H1 (cell line): ENCODE measurements at regions not wholly inside any gene's neighbourhood (a gene's known extent, or its start where the extent isn't known, plus 50 kb on each side); places are given as distances from the start of the nearest gene placed in this dataset.

Experiments
- RXRA ChIP-seq: IDR thresholded peaks from 2 replicates; pipeline ENCODE4 v1.6.1; 2011; ENCODE audit warnings: low read depth, mild to moderate bottlenecking, low read length, moderate library complexity; ENCODE audit not compliant: insufficient read depth
- TF ChIP-seq, protein P1 (sequence below): fragments of 300-600 bp; sonication (generic); IDR thresholded peaks from 2 replicates; pipeline ENCODE4 v1.7.1; 2012; ENCODE audit warnings: low read length, moderate library complexity, mild to moderate bottlenecking, inconsistent platforms; ENCODE audit not compliant: insufficient replicate concordance

DNA sequence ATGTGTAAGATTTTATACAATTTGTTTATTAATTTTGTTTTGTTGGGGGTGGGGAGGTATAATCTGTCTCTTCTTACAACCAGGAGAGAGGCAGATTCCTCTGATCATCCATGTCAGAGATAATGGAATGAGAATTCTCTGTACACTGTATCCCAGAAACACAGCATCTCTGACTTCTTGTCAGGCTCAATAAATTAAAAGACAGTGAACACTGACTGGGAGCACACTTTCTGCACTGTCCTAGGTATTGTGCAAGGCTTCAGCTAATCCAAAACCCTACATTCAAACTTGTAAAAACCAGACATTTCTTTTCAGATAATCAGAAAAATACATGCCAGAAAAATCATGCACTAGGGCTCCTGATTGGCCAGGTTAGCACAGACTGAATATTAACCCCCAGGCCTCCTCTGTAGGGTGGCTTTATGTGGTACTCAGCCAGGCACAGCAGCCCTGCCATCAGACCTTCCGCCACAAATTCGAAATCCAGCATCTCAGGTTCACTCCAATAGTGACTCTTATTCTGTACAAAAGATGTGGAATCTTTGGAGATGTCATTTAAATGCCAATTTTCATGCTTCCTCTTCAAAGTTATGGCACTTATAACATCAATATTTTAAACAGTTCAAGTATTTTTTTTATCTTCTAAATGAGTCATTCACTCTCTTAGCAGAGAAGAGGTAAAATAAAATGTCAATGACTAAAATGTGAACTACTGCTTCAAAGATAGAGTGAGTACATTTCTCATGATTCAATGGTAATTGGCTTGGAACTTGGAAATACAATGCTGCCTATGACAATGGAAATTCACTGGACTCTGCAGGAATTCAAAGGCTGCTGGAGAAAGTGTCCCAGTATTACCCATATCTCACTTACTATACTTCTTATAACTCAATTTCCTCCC lies 211.5 kb downstream of the KLF12 start (continued):
- TF ChIP-seq, protein P1, sequence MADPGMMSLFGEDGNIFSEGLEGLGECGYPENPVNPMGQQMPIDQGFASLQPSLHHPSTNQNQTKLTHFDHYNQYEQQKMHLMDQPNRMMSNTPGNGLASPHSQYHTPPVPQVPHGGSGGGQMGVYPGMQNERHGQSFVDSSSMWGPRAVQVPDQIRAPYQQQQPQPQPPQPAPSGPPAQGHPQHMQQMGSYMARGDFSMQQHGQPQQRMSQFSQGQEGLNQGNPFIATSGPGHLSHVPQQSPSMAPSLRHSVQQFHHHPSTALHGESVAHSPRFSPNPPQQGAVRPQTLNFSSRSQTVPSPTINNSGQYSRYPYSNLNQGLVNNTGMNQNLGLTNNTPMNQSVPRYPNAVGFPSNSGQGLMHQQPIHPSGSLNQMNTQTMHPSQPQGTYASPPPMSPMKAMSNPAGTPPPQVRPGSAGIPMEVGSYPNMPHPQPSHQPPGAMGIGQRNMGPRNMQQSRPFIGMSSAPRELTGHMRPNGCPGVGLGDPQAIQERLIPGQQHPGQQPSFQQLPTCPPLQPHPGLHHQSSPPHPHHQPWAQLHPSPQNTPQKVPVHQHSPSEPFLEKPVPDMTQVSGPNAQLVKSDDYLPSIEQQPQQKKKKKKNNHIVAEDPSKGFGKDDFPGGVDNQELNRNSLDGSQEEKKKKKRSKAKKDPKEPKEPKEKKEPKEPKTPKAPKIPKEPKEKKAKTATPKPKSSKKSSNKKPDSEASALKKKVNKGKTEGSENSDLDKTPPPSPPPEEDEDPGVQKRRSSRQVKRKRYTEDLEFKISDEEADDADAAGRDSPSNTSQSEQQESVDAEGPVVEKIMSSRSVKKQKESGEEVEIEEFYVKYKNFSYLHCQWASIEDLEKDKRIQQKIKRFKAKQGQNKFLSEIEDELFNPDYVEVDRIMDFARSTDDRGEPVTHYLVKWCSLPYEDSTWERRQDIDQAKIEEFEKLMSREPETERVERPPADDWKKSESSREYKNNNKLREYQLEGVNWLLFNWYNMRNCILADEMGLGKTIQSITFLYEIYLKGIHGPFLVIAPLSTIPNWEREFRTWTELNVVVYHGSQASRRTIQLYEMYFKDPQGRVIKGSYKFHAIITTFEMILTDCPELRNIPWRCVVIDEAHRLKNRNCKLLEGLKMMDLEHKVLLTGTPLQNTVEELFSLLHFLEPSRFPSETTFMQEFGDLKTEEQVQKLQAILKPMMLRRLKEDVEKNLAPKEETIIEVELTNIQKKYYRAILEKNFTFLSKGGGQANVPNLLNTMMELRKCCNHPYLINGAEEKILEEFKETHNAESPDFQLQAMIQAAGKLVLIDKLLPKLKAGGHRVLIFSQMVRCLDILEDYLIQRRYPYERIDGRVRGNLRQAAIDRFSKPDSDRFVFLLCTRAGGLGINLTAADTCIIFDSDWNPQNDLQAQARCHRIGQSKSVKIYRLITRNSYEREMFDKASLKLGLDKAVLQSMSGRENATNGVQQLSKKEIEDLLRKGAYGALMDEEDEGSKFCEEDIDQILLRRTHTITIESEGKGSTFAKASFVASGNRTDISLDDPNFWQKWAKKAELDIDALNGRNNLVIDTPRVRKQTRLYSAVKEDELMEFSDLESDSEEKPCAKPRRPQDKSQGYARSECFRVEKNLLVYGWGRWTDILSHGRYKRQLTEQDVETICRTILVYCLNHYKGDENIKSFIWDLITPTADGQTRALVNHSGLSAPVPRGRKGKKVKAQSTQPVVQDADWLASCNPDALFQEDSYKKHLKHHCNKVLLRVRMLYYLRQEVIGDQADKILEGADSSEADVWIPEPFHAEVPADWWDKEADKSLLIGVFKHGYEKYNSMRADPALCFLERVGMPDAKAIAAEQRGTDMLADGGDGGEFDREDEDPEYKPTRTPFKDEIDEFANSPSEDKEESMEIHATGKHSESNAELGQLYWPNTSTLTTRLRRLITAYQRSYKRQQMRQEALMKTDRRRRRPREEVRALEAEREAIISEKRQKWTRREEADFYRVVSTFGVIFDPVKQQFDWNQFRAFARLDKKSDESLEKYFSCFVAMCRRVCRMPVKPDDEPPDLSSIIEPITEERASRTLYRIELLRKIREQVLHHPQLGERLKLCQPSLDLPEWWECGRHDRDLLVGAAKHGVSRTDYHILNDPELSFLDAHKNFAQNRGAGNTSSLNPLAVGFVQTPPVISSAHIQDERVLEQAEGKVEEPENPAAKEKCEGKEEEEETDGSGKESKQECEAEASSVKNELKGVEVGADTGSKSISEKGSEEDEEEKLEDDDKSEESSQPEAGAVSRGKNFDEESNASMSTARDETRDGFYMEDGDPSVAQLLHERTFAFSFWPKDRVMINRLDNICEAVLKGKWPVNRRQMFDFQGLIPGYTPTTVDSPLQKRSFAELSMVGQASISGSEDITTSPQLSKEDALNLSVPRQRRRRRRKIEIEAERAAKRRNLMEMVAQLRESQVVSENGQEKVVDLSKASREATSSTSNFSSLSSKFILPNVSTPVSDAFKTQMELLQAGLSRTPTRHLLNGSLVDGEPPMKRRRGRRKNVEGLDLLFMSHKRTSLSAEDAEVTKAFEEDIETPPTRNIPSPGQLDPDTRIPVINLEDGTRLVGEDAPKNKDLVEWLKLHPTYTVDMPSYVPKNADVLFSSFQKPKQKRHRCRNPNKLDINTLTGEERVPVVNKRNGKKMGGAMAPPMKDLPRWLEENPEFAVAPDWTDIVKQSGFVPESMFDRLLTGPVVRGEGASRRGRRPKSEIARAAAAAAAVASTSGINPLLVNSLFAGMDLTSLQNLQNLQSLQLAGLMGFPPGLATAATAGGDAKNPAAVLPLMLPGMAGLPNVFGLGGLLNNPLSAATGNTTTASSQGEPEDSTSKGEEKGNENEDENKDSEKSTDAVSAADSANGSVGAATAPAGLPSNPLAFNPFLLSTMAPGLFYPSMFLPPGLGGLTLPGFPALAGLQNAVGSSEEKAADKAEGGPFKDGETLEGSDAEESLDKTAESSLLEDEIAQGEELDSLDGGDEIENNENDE: no peak
- TF ChIP-seq RXRA: no peak
